B cell (primary cell): ENCODE measurements at regions not wholly inside any gene's neighbourhood (a gene's known extent, or its start where the extent isn't known, plus 50 kb on each side); places are given as distances from the start of the nearest gene placed in this dataset.

Experiments used
- EZH2 ChIP-seq: IDR thresholded peaks from 2 replicates; pipeline ENCODE4 v1.6.1; 2012; ENCODE audit warnings: borderline replicate concordance, low read depth, mild to moderate bottlenecking, moderate library complexity, low read length; ENCODE audit not compliant: insufficient read depth, poor library complexity, severe bottlenecking
- TF ChIP-seq, protein P1 (sequence below): fragments of 200-600 bp; IDR thresholded peaks from one replicate; pipeline ENCODE4 v1.8.0; 2022; ENCODE audit warnings: antibody characterized with exemption, mild to moderate bottlenecking

- TF ChIP-seq, protein P1, sequence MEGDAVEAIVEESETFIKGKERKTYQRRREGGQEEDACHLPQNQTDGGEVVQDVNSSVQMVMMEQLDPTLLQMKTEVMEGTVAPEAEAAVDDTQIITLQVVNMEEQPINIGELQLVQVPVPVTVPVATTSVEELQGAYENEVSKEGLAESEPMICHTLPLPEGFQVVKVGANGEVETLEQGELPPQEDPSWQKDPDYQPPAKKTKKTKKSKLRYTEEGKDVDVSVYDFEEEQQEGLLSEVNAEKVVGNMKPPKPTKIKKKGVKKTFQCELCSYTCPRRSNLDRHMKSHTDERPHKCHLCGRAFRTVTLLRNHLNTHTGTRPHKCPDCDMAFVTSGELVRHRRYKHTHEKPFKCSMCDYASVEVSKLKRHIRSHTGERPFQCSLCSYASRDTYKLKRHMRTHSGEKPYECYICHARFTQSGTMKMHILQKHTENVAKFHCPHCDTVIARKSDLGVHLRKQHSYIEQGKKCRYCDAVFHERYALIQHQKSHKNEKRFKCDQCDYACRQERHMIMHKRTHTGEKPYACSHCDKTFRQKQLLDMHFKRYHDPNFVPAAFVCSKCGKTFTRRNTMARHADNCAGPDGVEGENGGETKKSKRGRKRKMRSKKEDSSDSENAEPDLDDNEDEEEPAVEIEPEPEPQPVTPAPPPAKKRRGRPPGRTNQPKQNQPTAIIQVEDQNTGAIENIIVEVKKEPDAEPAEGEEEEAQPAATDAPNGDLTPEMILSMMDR, result no peak
- TF ChIP-seq EZH2, result no peak
Observed at GRCh38 chr18:55912071-55912470, 324.1 kb upstream of the TCF4 start.
